ENCODE measurements at regions not wholly inside any gene's neighbourhood (a gene's known extent, or its start where the extent isn't known, plus 50 kb on each side); places are given as distances from the start of the nearest gene placed in this dataset.

DNA sequence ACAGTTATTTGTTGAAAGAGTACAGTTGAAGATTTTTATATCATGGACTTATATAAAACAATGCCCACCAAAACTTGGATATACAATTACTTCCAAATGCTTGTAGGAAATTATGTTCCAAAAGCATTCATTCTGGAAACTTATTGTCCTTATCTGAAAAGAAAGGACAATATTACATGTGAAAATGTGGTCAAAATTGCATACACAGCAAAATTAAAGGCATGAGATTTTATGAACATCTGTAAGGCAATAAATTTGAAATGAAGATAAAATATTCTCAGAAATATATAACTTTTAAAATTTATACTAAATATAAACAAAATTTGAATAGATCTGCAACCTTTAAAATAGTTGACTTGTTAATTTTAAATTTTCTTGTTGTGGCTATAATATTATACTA lies 1173.8 kb downstream of the NLGN4X start:
- no peak for FAIRE-seq

GRCh38 chrX:5051831-5052491 lies 1176.7 kb downstream of the NLGN4X start:
- FAIRE-seq, result no peak

DNA sequence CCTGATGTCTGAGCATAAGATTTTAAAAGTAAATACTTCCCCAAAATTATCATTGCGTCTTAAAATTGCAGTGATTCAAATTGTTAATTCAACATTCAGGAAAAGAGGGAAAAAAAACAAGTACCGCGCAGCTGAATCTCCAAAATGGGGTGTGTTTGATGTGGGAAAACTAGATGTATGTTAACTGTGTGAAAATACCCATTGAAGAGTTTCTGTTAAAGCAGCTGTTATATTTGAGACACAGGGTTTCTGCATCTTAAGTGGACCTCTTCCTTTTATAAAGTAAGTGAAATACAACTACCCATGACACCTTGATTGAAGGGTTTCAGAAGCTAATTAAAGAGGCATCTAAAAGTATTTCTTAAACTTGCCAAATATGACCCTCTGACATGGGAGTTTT lies 1186.1 kb downstream of the NLGN4X start:
- FAIRE-seq, result no peak

DNA sequence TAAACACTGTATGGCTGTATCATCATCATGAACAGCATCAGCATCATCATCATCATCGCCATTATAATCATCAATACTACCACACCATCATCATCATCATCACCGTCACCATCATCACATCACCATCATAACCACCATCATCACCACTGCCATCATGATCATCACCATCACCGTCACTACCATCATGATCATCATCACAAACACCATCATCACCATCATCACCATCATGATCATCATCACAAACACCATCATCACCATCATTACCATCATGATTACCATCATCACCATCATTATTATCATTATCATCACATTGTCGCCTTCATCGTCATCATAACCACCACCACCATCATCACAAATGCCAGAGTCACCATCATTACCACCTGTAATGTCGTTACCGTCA lies 1196.9 kb downstream of the NLGN4X start:
- no peak for FAIRE-seq

GRCh38 chrX:5015451-5015850 lies 1213.2 kb downstream of the NLGN4X start:
- FAIRE-seq, result no peak

DNA sequence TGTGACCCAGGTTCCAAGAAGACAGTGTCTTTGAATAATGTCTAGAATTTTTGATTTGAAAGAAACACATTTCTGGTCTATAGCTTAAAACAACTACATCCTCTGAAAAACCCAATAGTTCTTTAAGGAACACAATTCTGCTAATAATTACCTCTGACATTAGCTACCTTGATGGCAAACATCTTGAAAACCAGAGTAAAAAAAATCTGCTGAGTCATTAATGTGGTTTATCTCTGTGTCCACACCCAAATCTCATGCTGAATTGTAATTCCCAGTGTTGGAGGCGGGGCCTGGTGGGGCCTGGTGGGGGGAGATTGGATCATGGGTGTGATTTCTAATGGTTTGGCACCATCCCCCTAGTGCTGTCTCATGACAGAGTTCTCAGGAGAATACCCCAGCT lies 1233.8 kb downstream of the NLGN4X start:
- FAIRE-seq, result no peak

DNA sequence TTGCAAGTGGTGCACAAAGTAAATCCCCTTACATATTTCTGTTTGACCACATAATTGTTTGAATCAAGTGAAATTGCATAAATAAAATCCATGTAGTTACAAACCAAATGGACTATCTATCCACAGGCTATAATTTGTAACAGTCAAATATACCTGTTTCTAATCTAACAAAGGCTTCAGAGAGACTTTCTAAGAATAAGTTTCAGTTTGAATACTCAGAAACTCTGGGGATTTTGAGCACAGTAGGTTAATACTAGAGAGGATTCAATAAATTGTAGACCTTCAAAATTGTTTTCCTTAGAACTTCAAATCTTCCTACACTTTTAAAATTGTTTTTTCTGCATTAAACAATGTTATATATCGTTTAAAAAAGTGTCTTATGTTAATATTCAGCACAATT lies 1250.1 kb downstream of the NLGN4X start:
- no peak for FAIRE-seq

- no peak for FAIRE-seq
Observed at GRCh38 chrX:4971646-4972045, 1257.0 kb downstream of the NLGN4X start.

DNA sequence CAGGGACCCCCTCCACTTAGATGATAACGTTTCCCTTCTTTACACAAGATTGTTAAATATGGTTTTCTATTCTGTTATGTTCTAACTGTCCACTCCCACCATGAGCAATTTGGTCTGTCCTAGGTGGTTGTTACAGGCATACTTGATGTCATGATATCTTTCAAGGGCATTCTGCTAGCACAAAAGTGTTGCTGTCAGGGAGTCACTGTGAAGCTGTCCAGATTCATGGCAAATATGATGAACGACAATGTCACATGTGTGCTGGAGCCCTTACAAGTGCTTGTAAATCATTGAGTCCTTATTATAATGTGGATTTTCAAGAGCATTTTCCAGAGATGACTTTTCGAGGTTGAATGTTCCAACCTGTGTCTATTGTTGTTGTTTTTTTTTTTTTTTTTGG lies 1250.7 kb upstream of the PRKX start:
- FAIRE-seq, result no peak

- FAIRE-seq, result no peak
Observed at GRCh38 chrX:4963432-4963831, 1250.0 kb upstream of the PRKX start.

DNA sequence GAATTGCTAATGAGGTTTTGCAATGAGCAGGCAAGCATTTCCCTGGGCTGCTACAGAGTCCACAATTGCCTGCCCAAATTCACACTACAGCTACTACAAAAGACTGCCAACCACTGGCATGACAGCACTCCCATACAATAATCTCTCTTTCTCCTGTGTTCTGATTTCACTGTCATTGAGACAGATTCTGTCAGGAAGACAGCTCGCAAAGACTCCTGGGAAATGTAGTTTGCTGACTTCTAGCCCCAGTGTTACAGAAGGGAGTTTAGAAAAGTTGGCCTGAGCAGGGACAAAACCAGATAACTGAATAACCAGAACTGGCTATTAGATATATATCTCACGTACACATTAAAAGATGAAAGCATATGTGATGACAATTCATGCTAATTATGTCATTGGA lies 1231.3 kb upstream of the PRKX start:
- no peak for FAIRE-seq

- FAIRE-seq, result no peak
Observed at GRCh38 chrX:4936315-4936714, 1222.9 kb upstream of the PRKX start.

DNA sequence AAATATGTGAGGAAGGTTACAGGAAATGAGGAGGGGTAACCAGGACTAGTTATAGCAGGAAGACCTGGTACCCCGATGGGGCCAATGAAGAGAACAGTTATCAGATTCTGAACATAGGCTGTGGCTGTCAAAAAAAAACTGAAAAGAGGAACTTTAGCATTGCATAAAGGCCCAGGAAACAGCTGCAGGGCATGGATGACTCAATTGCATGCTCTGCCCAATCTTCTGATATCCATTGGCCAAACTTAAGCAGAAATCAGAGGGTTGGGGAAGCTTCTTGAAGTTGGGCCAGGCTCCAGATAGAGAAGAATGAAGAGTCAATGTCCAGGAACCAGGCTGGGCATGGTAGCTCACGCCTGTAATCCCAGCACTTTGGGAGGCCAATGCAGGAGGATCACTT lies 1222.4 kb upstream of the PRKX start:
- FAIRE-seq, result no peak

- FAIRE-seq, result no peak
Observed at GRCh38 chrX:4935401-4935800, 1222.0 kb upstream of the PRKX start.

- FAIRE-seq, result no peak
Observed at GRCh38 chrX:4932790-4933189, 1219.3 kb upstream of the PRKX start.

DNA sequence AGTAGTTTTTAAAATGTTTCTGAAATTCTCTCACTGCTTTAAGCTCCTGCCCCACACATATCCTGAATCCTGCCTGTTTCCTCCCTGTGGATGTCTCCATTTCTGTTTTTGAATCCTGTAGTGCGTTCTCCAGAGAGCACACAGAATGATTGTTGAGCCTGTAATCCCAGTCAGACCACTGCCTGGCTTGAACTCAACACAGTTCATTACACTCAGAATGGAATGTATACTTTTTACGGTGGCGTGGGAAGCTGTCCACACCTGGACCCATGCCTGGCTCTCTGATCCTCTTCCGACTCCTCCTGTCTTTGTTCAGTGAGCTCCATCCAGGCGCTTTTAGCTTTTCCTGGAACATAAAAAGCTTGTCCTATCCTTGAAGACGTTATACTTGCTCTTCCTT lies 1217.0 kb upstream of the PRKX start:
- no peak for FAIRE-seq

- no peak for FAIRE-seq
Observed at GRCh38 chrX:4925911-4926310, 1212.5 kb upstream of the PRKX start.

GRCh38 chrX:4909348-4909747 lies 1195.9 kb upstream of the PRKX start:
- FAIRE-seq, result no peak

GRCh38 chrX:4905576-4905975 lies 1192.1 kb upstream of the PRKX start:
- no peak for FAIRE-seq

- FAIRE-seq, result no peak
Observed at GRCh38 chrX:4881277-4881676, 1167.8 kb upstream of the PRKX start.

GRCh38 chrX:4878640-4879039 lies 1165.2 kb upstream of the PRKX start:
- no peak for FAIRE-seq

DNA sequence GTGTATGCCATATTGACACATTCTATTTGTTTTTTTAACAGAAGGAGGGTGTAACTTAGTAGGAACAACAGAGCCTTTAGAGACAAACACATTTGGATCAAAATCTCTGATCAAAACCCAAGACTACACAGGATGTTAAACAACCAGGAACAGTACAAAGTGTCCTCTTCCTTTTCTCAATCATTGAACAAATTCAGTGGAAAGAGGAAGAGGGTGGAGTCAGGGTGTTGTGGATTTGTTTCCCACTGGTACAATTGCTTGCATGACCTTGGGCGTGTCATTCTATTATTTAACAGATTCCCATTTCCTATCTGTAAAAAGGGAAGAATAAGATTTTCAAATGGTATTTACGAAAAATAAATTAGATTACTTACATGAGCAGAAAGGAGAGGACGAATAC lies 1162.8 kb upstream of the PRKX start:
- FAIRE-seq, result no peak

DNA sequence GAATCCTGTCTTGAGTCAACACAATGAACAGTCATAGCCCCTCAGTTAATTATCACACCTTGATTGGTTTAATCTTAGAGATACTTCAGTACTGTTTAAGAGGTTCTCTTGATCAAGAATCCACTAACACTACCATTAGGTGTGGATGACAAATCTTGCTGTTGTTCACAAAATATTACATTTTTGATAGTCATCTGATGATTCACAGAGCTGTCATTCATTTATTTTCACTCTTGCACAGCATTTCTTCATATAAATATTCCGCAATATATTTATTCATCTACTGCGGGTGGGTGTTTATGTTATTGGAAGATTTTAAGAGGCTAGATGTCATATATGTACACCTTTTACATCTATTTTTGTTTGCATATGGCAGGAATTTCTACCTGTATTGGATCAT lies 1138.1 kb upstream of the PRKX start:
- FAIRE-seq, result no peak

DNA sequence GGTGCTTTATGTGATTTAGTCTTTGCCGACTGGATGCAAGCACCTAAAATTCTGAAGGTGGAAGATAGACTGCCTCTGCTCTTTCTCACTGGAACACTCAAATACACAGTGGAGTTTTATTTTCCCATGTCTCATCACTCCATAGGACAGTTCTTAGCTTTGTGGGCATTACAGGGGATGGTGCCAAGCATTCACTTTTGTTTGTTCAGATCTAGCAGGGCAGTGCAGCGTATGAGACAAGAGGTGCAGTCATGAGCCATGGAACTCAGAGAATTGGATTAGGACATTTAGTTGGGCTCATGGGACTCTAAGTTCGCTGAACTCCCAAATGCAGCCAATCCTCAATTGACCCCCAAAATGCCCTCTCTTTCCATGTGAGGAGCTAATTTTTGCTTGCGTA lies 1136.9 kb upstream of the PRKX start:
- FAIRE-seq, result no peak

- no peak for FAIRE-seq
Observed at GRCh38 chrX:4844376-4844775, 1130.9 kb upstream of the PRKX start.

Data from G401.6 (cell line).